ENCODE measurements at regions not wholly inside any gene's neighbourhood (a gene's known extent, or its start where the extent isn't known, plus 50 kb on each side); places are given as distances from the start of the nearest gene placed in this dataset.

DNA sequence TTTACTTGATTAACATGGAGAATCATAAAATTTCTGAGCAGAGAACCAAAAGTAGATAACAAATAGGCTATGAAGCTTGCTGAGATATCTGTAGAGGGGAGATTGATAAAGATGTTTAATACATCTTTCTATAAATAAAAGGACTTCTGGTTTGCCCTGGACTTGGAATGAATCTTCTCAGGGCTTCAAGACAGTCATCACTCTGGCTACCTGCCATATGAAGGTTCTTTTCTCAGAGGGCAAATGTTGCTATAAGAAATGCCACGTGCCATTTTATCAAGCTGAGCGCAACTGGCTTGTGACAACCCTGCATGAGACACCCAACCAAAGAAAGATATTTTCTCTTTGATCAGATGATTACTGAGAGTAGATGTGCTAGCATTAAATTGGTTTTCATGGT, 192.5 kb downstream of the WNT5A start:
- Histone ChIP-seq H3K4me2 (ENCODE audit: low read length) (no peak overlapping the region), H3K9me3 (ENCODE audit: low read length) (no peaks in the 10 kb centered on the region), H3K36me3 (ENCODE audit: low read depth, low read length) (no peaks in the 10 kb centered on the region), H3K9ac (ENCODE audit: low read length) (no peak overlapping the region), H3F3A (ENCODE audit: low read length, unreplicated experiment) (no peaks in the 10 kb centered on the region), H3K27ac (ENCODE audit: low read length) (no peak overlapping the region), H3K9me2 (replicated peaks; ENCODE audit: low read length) (no peaks in the 10 kb centered on the region), H3K27me3 (ENCODE audit: low read length) (no peaks in the 10 kb centered on the region), H3K4me3 (ENCODE audit: low read length) (no peak overlapping the region), H2AFZ (ENCODE audit: low read length) (no peak overlapping the region), H3K79me2 (ENCODE audit: low read length) (no peaks in the 10 kb centered on the region), H4K20me1 (ENCODE audit: low read length) (no peaks in the 10 kb centered on the region), H3K4me1 (ENCODE audit: insufficient read depth, low read length) (no peaks in the 10 kb centered on the region)
- ChIA-PET CTCF (no interaction called here), POLR2A (ENCODE audit: unreplicated experiment) (no interaction called here)
- ATAC-seq (no peak), DNase-seq (no peak)
- BruUV-seq (replicated peaks), result no TSS peak
- intact Hi-C loops (cut with micrococcal nuclease), result no loop called here
- TF ChIP-seq, protein P1, sequence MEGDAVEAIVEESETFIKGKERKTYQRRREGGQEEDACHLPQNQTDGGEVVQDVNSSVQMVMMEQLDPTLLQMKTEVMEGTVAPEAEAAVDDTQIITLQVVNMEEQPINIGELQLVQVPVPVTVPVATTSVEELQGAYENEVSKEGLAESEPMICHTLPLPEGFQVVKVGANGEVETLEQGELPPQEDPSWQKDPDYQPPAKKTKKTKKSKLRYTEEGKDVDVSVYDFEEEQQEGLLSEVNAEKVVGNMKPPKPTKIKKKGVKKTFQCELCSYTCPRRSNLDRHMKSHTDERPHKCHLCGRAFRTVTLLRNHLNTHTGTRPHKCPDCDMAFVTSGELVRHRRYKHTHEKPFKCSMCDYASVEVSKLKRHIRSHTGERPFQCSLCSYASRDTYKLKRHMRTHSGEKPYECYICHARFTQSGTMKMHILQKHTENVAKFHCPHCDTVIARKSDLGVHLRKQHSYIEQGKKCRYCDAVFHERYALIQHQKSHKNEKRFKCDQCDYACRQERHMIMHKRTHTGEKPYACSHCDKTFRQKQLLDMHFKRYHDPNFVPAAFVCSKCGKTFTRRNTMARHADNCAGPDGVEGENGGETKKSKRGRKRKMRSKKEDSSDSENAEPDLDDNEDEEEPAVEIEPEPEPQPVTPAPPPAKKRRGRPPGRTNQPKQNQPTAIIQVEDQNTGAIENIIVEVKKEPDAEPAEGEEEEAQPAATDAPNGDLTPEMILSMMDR (conservative IDR thresholded peaks at IDR 0.05; ENCODE audit: low read depth, low read length), result no peak
- TF ChIP-seq EZH2 (IDR thresholded peaks at IDR 0.05; ENCODE audit: low read length, unreplicated experiment) (no peak), EZH2phosphoT487 (IDR thresholded peaks at IDR 0.05; ENCODE audit: borderline replicate concordance, low read length) (no peak)

DNA sequence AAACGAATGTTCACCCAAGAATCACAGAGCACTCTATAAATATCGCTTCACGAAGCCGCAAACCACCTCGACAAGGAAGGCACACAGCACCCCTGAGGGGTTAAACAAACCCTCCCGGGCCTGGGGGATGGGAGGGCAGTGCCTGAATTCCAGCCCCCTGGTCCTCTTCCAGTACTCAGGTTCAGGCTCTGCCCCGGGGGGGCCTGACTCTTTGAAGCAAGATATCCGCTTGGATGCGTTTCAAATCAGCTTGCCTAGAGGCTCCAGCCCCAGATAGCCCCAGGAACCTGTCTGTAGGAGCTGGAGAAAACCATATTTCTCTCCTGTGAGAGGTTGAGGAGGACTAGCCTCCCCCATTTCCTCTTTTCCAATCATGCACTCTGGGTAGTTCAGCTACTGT, 194.7 kb downstream of the WNT5A start:
- no peak for DNase-seq
- ChIA-PET POLR2A (ENCODE audit: unreplicated experiment) (no interaction called here), CTCF (no interaction called here)
- Histone ChIP-seq H3K79me2 (ENCODE audit: low read length) (no peaks in the 10 kb centered on the region), H3K9ac (ENCODE audit: low read length) (no peak overlapping the region), H3K4me2 (ENCODE audit: low read length) (no peak overlapping the region), H3K9me3 (ENCODE audit: low read length) (no peaks in the 10 kb centered on the region), H3F3A (ENCODE audit: low read length, unreplicated experiment) (no peaks in the 10 kb centered on the region), H3K27me3 (ENCODE audit: low read length) (no peaks in the 10 kb centered on the region), H3K4me1 (ENCODE audit: insufficient read depth, low read length) (no peaks in the 10 kb centered on the region), H4K20me1 (ENCODE audit: low read length) (no peaks in the 10 kb centered on the region), H3K36me3 (ENCODE audit: low read depth, low read length) (no peaks in the 10 kb centered on the region), H3K9me2 (replicated peaks; ENCODE audit: low read length) (no peaks in the 10 kb centered on the region), H3K27ac (ENCODE audit: low read length) (no peak overlapping the region), H3K4me3 (ENCODE audit: low read length) (no peak overlapping the region), H2AFZ (ENCODE audit: low read length) (no peak overlapping the region)
- BruUV-seq (replicated peaks), result no TSS peak
- no peak for TF ChIP-seq EZH2phosphoT487 (IDR thresholded peaks at IDR 0.05; ENCODE audit: borderline replicate concordance, low read length)
- TF ChIP-seq, protein P1 (conservative IDR thresholded peaks at IDR 0.05; ENCODE audit: low read depth, low read length), result no peak
- TF ChIP-seq EZH2 (IDR thresholded peaks at IDR 0.05; ENCODE audit: low read length, unreplicated experiment), result no peak
- intact Hi-C loops (cut with micrococcal nuclease), result no loop called here
- ATAC-seq, result no peak

DNA sequence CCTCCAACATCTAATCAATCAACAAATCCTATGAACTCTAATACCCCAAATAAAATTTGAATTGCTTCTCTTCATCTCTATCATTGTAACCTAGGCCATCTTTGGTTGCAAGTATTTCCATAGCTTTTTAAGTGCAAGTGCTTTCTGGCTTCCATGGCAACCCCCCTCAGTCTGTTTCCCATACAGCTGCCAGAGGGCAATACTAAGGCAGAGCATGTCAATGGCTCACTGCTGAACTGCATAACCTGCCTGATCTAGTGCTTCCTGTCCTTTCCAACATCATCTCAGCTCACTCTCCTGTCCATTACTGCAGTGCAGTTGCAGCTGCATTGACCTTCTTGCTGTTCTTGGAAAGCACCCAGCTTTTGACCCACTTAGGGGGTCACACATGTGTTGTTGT, 198.4 kb downstream of the WNT5A start:
- ATAC-seq, result no peak
- intact Hi-C loops (cut with micrococcal nuclease), result no loop called here
- H3K27ac ChIP-seq (ENCODE audit: low read length), result no peak overlapping the region

More for the DNA sequence above, 198.4 kb downstream of the WNT5A start:
- Histone ChIP-seq H2AFZ (ENCODE audit: low read length) (no peak overlapping the region), H3K9me3 (ENCODE audit: low read length) (no peaks in the 10 kb centered on the region), H3K79me2 (ENCODE audit: low read length) (no peaks in the 10 kb centered on the region), H3F3A (ENCODE audit: low read length, unreplicated experiment) (no peaks in the 10 kb centered on the region), H3K36me3 (ENCODE audit: low read depth, low read length) (no peaks in the 10 kb centered on the region), H4K20me1 (ENCODE audit: low read length) (no peaks in the 10 kb centered on the region), H3K4me1 (ENCODE audit: insufficient read depth, low read length) (no peaks in the 10 kb centered on the region), H3K4me2 (ENCODE audit: low read length) (no peak overlapping the region), H3K27me3 (ENCODE audit: low read length) (no peaks in the 10 kb centered on the region), H3K9me2 (replicated peaks; ENCODE audit: low read length) (no peaks in the 10 kb centered on the region), H3K4me3 (ENCODE audit: low read length) (no peak overlapping the region), H3K9ac (ENCODE audit: low read length) (no peak overlapping the region)
- no TSS peak for BruUV-seq (replicated peaks)
- TF ChIP-seq EZH2phosphoT487 (IDR thresholded peaks at IDR 0.05; ENCODE audit: borderline replicate concordance, low read length) (no peak), EZH2 (IDR thresholded peaks at IDR 0.05; ENCODE audit: low read length, unreplicated experiment) (no peak)
- TF ChIP-seq, protein P1 (conservative IDR thresholded peaks at IDR 0.05; ENCODE audit: low read depth, low read length), result no peak
- no peak for DNase-seq
- POLR2A ChIA-PET (ENCODE audit: unreplicated experiment), result no interaction called here
- CTCF ChIA-PET, result no interaction called here

Data from PC-3 (cell line).